ENCODE measurements at regions not wholly inside any gene's neighbourhood (a gene's known extent, or its start where the extent isn't known, plus 50 kb on each side); places are given as distances from the start of the nearest gene placed in this dataset.

DNA sequence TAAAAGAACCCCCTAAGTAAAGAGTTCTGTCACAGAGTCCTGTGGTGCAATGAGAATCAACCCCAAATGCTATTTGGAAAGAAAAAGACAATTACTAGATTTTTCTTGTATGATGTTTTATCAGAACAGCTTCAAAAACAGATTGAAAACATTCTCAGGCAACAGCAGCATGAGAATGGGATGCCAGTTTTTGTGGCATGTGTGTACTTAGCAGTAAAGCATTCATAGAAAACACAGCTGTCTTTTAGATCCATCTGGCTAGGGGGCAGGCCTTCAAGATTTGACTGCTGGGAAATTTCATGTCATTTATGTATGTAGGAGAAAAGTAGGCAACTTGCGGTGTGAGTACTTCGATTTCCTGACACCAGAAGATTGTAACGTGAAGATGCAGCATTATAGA is 170.5 kb upstream of the HTR2A start:
- TF ChIP-seq, protein P1, sequence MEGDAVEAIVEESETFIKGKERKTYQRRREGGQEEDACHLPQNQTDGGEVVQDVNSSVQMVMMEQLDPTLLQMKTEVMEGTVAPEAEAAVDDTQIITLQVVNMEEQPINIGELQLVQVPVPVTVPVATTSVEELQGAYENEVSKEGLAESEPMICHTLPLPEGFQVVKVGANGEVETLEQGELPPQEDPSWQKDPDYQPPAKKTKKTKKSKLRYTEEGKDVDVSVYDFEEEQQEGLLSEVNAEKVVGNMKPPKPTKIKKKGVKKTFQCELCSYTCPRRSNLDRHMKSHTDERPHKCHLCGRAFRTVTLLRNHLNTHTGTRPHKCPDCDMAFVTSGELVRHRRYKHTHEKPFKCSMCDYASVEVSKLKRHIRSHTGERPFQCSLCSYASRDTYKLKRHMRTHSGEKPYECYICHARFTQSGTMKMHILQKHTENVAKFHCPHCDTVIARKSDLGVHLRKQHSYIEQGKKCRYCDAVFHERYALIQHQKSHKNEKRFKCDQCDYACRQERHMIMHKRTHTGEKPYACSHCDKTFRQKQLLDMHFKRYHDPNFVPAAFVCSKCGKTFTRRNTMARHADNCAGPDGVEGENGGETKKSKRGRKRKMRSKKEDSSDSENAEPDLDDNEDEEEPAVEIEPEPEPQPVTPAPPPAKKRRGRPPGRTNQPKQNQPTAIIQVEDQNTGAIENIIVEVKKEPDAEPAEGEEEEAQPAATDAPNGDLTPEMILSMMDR (IDR thresholded peaks at IDR 0.05; ENCODE audit: insufficient read depth, low read length, missing control alignments), result no peak
- CTCF ChIA-PET, result interaction anchor here (0.9 kb wide), 1 partner anchor 11 kb away, joined by 3 read pairs; no protein-coding TSS in a partner anchor
- POLR2A ChIA-PET, result no interaction called here

DNA sequence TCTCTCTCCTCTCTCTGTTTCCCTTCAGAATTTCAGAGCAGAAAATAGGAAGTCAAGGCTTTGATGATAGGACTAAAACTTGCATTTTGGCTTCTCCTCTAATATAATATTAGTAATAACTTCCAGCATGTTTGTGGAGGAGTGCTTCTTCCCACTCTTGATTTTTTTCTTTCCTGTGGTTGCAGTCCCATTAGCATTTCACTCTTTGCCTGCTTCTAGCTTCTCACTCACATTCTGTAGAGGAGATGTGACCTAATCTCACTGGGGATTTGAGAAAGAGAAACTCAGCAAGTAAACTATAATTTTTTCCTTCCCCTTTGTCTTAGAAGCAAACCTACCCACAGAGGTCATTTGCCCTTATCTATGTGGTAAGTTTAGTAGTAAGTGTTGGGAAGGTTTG is 169.4 kb upstream of the HTR2A start:
- TF ChIP-seq, protein P1 (IDR thresholded peaks at IDR 0.05; ENCODE audit: insufficient read depth, low read length, missing control alignments), result no peak
- no peak overlapping the region for H3K4me3 ChIP-seq (ENCODE audit: low read depth, low read length)
- ChIA-PET POLR2A (no interaction called here), CTCF (no interaction called here)
- no peak for DNase-seq (ENCODE audit: low read depth, low spot score)

More for the DNA sequence above, 170.5 kb upstream of the HTR2A start:
- H3K4me3 ChIP-seq (ENCODE audit: low read depth, low read length), result no peak overlapping the region
- DNase-seq (ENCODE audit: low read depth, low spot score), result no peak

DNA sequence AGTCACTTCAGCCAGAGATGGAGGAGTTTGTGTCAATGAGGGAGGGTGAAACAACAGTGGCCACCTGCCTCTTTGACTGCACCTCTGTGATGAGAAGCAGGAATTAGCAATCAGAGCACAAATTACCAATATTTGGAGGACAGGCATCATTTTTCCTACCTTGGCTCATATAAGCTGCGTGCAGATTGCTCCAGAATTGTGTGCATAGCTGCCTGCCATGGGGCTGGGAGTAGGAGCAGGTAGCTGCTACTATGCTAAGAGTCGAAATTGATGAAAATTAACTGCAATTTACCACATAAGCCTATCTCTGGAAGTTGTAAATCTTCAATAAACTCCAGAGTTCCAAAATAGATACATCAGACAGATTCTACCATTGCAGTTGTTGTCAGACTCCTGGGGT is 167.5 kb upstream of the HTR2A start:
- ChIA-PET CTCF (no interaction called here), POLR2A (no interaction called here)

DNA sequence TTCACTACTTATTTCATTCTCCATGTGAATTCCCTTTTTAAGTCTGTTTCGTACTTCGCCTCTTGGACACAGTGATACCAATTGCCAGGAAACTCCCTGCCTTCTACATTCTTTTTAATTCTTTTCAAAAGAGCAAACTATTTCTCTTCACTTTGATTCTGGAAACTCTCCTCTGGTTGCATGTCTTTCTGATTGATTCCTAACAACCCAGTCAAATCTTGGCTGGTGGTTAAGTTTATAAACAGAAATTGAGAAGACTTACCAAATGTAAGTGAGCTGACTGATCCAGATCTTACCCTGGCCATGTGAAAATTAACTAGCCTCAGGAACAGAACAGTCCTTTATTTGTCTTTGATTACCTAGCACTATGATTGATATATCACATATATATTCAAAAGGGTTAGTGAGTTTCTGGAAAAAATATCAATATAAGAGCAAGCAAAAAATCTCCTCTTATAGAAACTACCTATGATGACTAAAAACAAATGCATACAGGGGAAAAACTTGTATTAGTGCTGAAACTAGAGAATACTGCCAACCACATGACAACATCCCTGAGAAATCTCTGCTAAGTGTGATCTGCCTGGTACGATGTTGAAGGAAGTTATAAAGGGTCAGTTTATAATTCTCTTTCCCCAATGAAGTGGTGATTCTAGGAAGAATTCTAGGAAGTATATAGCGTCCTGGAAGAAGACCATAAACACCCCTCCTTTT is 152.6 kb upstream of the HTR2A start:
- ChIA-PET POLR2A (no interaction called here), CTCF (no interaction called here)
- TF ChIP-seq, protein P1 (IDR thresholded peaks at IDR 0.05; ENCODE audit: insufficient read depth, low read length, missing control alignments), result no peak
- no peak overlapping the region for H3K4me3 ChIP-seq (ENCODE audit: low read depth, low read length)
- no peak for DNase-seq (ENCODE audit: low read depth, low spot score)

More for the DNA sequence above, 167.5 kb upstream of the HTR2A start:
- H3K4me3 ChIP-seq (ENCODE audit: low read depth, low read length), result no peak overlapping the region
- TF ChIP-seq, protein P1 (IDR thresholded peaks at IDR 0.05; ENCODE audit: insufficient read depth, low read length, missing control alignments), result no peak
- DNase-seq (ENCODE audit: low read depth, low spot score), result no peak

DNA sequence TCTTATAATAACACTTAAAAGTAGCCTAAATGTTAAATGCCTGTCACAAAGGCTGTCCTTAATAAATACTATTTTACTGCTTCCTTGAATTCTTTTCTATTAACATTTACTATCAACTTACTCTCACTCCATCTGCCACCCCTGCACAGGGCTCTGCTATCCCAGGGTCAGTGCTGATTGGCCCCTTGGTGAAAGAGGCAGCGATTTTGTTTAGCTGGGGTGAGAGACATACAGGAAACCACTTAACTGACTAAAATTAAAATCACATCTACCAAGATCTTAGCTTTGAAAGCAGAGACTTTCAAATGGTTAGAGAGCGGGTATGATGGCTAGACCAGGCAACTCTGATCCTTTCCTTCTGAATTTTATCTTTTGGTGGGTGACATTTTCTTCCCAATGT is 149.9 kb upstream of the HTR2A start:
- no peak for DNase-seq (ENCODE audit: low read depth, low spot score)
- H3K4me3 ChIP-seq (ENCODE audit: low read depth, low read length), result no peak overlapping the region
- CTCF ChIA-PET, result no interaction called here
- POLR2A ChIA-PET, result no interaction called here
- TF ChIP-seq, protein P1 (IDR thresholded peaks at IDR 0.05; ENCODE audit: insufficient read depth, low read length, missing control alignments), result no peak

DNA sequence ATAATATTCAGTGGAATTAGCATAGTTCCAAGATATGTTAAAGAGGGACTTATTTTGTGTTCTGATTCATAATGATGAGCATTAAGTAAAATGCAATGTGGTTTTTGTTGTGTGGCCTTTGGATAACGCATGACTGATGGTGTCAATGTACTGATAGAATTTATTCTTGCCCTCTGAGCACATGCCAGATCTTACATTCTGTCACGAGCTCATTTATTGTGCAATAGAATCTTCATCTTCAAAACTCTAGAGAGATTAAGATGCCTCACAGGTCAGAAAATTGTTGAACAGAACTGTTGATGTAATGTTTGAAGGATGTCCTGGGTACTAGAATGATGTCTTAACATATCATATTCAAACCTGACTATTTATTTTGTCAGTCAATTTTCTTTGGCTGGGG is 148.0 kb upstream of the HTR2A start:
- TF ChIP-seq, protein P1 (IDR thresholded peaks at IDR 0.05; ENCODE audit: insufficient read depth, low read length, missing control alignments), result no peak
- H3K4me3 ChIP-seq (ENCODE audit: low read depth, low read length), result no peak overlapping the region
- no peak for DNase-seq (ENCODE audit: low read depth, low spot score)
- ChIA-PET POLR2A (no interaction called here), CTCF (no interaction called here)

All from AG04449 (cell line).